ENCODE measurements at regions not wholly inside any gene's neighbourhood (a gene's known extent, or its start where the extent isn't known, plus 50 kb on each side); places are given as distances from the start of the nearest gene placed in this dataset.

GRCh38 chr10:26952094-26952493 is 91.3 kb upstream of the ABI1 start:
- no peak for DNase-seq (ENCODE audit: low read depth)
- ChIA-PET POLR2A (no interaction called here), CTCF (interaction anchor here (0.6 kb wide), 1 partner anchor 32 kb away, joined by 3 read pairs; no protein-coding TSS in a partner anchor)
- Histone ChIP-seq H3K27me3 (ENCODE audit: control insufficient read depth, insufficient read depth, low read length) (no peaks in the 10 kb centered on the region), H3K4me3 (ENCODE audit: low read depth, low read length) (no peak overlapping the region), H3K36me3 (ENCODE audit: control insufficient read depth, insufficient read depth, low read length) (no peaks in the 10 kb centered on the region)
- TF ChIP-seq CTCF (IDR thresholded peaks at IDR 0.05; ENCODE audit: insufficient read depth, low read depth, low read length) = no peak

- no peak for DNase-seq (ENCODE audit: low read depth)
- Histone ChIP-seq H3K36me3 (ENCODE audit: control insufficient read depth, insufficient read depth, low read length) (no peaks in the 10 kb centered on the region), H3K27me3 (ENCODE audit: control insufficient read depth, insufficient read depth, low read length) (no peaks in the 10 kb centered on the region), H3K4me3 (ENCODE audit: low read depth, low read length) (no peak overlapping the region)
- POLR2A ChIA-PET = no interaction called here
- TF ChIP-seq CTCF (IDR thresholded peaks at IDR 0.05; ENCODE audit: insufficient read depth, low read depth, low read length) = no peak
- CTCF ChIA-PET = interaction anchor here (0.6 kb wide), 1 partner anchor 8 kb away, joined by 4 read pairs; no protein-coding TSS in a partner anchor
Measured at GRCh38 chr10:26951650-26952049, 90.9 kb upstream of the ABI1 start.

GRCh38 chr10:26950934-26951333 is 90.2 kb upstream of the ABI1 start:
- no peaks in the 10 kb centered on the region for H3K36me3 ChIP-seq (ENCODE audit: control insufficient read depth, insufficient read depth, low read length)
- no peaks in the 10 kb centered on the region for H3K27me3 ChIP-seq (ENCODE audit: control insufficient read depth, insufficient read depth, low read length)
- no peak for TF ChIP-seq CTCF (IDR thresholded peaks at IDR 0.05; ENCODE audit: insufficient read depth, low read depth, low read length)
- POLR2A ChIA-PET = no interaction called here
- CTCF ChIA-PET = no interaction called here
- H3K4me3 ChIP-seq (ENCODE audit: low read depth, low read length) = no peak overlapping the region
- no peak for DNase-seq (ENCODE audit: low read depth)

- Histone ChIP-seq H3K4me3 (ENCODE audit: low read depth, low read length) (no peak overlapping the region), H3K27me3 (ENCODE audit: control insufficient read depth, insufficient read depth, low read length) (no peaks in the 10 kb centered on the region), H3K36me3 (ENCODE audit: control insufficient read depth, insufficient read depth, low read length) (no peaks in the 10 kb centered on the region)
- no peak for TF ChIP-seq CTCF (IDR thresholded peaks at IDR 0.05; ENCODE audit: insufficient read depth, low read depth, low read length)
- ChIA-PET CTCF (no interaction called here), POLR2A (no interaction called here)
- no peak for DNase-seq (ENCODE audit: low read depth)
Measured at GRCh38 chr10:26946102-26946811, 85.5 kb upstream of the ABI1 start.

GRCh38 chr10:26944261-26944882 is 83.6 kb upstream of the ABI1 start:
- no peak for DNase-seq (ENCODE audit: low read depth)
- ChIA-PET POLR2A (no interaction called here), CTCF (no interaction called here)
- no peaks in the 10 kb centered on the region for H3K36me3 ChIP-seq (ENCODE audit: control insufficient read depth, insufficient read depth, low read length)
- TF ChIP-seq CTCF (IDR thresholded peaks at IDR 0.05; ENCODE audit: insufficient read depth, low read depth, low read length) = no peak
- no peak overlapping the region for H3K4me3 ChIP-seq (ENCODE audit: low read depth, low read length)
- no peaks in the 10 kb centered on the region; the same call in 1 of the 2 replicates for H3K27me3 ChIP-seq (ENCODE audit: control insufficient read depth, insufficient read depth, low read length)

Measured in BJ (cell line).